NCI-H146 (cell line): ENCODE measurements at regions not wholly inside any gene's neighbourhood (a gene's known extent, or its start where the extent isn't known, plus 50 kb on each side); places are given as distances from the start of the nearest gene placed in this dataset.
A peak's percentile ranks its signal among the peaks of the same experiment; 100 is the strongest.

ENCODE experiments used
- DNase-seq: peaks from one replicate; lab custom pipeline; 2025; lab: John Stamatoyannopoulos, UW

DNA sequence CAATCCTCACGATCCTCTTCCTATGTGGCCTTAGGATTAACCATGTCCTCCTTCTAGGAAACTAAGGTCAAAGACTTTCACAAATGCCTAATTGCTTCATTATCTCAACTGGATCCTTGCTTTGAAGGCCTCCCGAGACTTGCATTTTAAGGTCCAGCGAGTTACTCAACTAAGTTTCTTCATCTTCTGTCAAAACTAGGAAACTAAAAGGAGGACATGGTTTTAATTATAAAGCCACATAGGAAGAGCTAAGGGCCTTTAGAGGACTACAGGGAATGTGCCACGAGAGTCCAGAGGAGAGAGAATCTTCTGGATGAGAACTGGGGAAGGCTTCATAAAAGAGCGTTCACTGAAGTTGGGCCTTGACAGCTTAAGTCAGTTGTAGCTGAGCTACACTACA lies 87.8 kb upstream of the LPP start:
- DNase-seq = no peak

DNA sequence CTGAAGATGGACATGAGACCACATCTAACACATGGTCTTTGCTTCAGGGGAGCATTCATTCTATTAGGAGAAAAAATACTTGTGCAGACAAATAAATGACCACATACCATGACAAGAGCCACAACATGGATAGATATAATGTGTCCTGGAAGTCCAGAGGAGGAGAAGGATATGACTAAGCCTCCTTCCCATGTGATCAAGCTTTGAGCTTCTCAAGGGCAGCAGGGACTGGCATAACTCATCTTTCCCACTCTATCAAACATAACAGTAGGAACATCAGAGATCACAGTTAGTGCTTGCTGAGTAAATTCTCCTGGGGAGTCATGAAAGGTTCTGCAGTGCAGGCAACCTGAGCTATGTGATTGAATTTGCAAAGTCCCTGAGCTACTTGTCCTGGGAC lies 86.0 kb upstream of the LPP start:
- DNase-seq = no peak

DNA sequence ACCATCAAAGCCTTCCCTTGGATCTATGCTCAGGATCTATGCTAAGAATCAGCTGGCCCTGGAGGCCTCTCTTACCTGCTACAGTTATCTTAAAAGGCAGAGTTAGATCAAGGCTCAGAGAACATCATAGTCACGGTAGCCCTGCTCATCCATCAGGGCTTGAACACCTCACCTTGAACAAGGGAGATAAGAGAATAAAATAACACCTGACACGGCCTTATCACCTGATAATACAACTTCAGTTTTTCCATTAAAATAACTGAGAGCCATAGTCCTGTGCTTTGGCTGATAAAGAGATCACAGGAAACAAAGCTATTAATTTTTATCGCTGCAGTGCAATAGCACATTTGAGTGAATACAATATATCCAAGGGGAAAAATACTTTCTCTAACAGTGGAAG lies 85.6 kb upstream of the LPP start:
- no peak for DNase-seq

DNA sequence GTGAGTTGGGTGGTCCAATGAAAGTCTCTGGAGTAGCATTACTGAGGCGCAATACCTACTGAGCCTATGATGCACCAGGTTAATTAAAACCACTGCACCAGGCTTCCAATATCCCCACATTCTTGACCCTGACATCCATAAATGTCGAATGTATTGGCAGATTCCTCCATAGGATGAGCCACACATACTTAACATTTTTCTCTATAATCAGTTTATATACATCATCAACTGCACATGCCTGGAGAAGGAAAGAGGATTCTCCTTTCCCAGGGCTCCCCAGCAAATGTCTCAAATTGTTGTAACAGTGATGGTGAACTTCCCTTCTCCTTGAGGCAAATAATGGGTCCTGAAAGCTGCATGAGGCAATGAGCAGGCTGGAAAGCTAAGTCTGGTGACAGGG lies 82.3 kb upstream of the LPP start:
- no peak for DNase-seq

DNA sequence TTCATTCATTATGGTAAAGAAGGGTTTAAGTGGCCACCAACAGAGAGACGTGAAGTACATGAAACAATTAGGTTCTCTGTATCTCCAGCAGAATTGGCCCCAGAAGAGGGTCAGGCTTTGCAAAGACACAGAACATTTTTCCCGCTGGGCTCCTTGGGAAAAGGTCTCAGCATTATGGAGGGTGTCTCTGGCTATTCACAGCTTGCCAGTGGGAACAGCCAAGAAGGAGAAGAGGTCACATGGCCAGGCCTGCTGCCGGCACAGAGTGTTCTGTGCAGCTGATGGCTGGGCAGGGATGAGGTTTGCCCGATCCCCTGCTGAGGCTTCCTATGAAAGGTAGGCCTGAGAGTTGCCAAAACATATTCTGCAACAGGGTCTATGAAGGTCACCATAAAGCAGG lies 77.8 kb upstream of the LPP start:
- DNase-seq = no peak

DNA sequence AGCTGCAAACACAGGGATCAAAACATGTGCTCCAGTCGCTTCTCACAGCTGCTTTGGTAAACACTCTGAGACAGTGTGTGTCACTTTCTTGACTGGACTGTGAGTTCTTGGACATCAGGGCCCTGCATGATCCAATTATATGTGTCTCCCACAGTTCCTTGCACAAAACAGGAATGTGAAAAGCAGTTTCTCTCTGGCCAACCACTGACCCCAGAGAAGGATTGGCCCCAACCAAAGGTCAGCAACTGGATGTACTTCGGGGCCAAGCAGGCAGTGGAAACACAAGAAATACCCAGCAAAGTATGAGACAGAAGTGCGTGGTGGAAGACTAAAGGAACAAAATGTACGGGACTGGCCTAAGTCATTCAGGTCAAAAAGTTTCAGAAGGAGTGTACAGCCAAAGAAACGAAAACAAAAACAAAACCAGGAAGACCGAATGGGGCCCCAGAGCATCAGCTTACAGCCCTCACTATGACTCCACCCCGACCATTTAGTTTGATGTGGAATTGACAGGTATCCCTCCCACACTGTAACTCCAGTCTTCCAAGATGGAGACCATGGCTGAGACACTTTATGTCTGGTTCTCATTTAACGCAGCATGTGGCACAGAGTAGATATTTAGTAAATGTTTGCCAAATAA lies 76.7 kb upstream of the LPP start:
- no peak for DNase-seq

DNA sequence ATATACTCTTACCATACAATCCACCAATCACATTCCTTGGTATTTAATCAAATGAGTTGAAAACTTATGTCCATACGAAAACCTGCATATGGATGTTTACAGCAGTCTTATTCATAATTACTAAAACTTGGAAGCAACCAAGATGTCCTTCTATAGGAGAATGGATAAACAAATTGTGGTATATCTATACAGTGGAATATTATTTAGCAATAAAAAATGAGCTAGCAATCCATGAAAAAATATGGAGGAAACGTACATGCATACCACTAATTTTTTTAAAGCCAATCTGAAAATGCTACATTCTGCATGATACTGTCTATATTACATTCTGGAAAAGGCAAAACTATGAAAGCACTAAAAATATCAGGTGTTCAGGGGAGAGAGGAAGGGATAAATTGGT lies 73.9 kb upstream of the LPP start:
- DNase-seq = no peak

DNA sequence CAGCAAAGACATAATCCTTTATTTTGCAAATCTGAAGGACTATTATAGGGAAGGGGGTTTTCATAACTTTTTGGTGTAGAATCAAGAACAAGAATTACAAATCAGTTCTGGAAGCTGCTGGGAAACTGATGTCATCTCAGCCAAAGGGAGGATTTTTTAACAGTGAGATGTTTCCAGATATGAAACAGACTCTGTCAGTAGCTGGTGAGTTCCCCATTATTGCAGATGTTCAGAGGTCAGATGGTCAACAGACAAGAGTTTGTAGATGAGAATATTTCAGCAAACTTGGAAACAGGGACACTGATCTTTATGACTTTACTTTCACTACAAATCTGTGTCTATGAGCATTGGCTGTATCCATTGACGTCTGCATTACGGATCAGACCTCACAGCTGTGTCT lies 71.9 kb upstream of the LPP start:
- no peak for DNase-seq

DNA sequence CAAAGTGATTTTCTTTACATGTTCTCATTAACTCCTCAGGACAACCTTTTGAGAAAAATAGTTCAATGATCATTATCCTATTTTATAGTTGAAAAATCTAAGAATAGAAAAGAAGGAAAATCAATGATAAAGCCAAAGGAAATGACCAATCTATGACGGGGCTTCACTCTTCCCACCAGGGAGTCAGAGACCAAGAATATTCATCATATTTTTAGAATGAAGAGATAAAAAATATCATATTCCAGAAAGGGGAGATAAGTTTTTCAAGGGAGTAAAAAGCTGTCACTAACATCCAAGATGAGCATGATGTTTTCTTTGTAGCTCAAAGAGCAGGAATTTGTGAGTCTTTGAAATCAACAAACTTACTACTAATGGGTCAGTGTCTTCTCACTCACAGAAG lies 71.5 kb upstream of the LPP start:
- no peak for DNase-seq

DNA sequence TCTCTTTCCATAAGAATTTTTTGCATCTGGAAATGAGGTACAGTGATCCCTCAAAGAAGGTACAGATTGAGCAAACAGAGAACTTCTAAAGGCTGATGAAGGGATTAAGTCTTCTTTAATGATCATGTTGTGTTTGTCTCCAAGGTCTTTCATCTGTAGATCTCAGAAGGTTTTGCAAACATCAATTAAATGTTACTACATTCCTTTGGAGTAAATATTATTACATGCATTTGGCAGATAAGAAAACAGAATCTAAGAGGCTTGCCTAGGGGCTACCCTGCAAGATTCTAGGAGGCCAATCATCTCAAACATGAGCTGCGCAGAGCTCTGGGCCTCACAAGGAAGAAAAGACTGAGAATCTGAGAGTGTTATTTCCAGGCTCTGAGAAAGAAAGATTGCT lies 70.9 kb upstream of the LPP start:
- DNase-seq = no peak

DNA sequence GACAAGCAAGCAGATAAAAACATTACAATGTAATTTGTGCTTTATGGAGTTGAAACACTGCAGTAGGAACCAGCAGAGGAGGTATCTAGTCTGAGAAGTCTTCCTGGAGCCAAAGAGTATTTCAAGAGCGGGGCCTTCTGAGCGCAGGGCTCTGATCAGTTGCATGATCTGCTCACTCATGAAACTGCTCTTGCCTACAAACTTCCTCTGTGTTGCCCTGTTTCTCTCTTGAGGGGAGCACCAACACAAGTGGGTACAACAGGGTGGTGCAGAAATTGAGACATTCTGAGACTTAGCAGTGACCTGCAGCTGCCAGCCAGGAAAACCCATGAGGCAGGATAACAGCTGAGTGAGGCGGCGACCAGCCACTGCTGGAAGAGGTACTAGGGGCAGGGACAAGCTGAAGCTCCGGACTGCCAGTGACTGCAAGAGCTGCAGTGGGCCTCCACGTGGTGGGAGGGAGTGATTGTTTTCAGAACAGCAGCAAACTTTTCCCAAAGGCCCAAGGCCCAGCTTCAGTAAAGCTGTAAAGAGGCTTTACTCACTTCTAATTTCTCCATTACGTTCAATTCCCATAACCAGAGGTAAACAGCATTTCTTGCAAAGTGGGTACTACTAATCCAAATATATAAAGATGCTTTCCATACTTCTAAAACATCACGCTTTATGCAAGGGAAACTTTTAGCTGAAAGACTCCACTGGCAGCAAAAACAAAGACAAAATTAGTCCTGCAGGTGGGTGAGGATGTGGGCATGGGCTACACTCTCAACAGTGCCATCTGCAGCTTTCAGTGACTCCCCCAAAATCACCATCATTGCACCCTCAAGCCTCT lies 69.0 kb upstream of the LPP start:
- no peak for DNase-seq

DNA sequence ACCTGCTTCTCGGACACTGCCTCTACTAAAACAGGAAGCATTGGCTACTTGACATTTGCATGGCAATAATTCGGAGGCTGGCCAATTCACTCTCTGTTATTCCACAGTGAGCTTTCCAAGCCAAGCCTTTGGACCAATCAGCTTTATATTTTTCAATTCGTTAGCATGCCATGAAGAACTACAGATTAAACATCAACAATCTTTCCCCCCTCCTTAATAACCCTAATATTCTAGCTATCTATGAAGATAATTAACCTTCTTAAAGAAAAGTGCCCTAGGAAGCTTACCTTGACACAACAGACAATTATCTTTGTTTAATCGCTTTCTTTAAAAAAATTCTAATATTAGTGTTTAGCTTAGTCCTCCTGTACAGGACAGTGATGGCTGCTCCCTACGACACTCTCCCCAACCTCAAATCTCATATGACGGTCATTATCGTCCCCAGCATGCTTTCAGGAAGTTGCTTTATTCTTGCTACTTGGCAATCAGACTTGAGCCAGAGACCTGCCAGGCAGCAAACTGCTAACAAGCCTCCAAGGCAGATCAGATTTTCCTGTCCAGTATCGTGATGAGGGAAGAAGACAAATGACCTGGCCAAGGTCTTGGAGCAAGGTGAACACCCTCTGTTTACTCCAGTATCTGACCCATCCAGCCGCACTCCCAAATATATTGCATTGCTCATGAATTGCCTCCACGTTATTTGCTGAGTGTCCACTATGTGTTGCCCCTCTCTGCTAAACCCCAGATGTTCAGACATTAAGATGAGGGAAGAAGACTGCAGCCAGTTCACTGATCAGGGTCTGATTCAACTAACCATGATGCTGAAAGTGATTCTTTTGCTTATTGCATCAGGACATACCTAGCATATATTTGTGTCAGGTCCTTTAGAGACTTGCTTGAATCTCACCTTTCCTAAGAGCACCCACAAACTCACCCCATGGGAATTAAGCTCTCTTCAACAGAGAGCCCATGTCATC lies 68.1 kb upstream of the LPP start:
- no peak for DNase-seq

DNA sequence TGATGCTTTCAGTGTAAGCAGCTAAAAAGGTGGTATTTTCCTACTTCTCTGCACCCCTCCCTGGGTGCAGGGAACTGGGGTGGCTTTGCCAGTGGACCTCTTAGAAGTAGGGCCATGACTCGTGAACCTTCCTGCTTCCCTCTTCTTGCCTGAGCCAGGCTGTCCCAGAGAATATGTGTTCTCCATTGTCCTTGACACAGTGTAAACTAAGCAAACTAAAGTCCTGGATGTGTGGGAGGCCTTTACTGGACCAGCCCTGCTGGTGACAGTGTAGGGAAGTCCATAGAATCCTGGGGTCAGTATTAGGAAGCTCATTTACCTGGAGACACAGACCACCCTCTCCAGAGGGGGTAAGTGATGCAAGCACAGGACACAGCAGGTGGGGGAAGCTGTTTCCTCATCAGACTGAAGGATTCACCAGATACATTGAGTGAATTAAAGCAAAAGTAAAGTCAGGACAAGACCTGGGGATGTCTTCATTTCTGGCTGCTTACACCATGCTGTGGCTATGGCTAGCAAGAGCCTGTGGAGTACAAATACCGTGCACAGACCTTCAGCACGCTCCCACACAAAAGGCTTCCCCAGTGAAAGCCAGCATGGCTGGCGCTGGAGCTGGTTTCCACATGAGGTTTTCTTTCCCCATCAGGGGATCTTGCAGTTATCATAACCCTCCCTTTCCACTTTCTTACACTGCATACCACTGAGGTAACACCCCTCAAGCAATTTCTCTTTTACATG lies 64.8 kb upstream of the LPP start:
- DNase-seq = no peak

DNA sequence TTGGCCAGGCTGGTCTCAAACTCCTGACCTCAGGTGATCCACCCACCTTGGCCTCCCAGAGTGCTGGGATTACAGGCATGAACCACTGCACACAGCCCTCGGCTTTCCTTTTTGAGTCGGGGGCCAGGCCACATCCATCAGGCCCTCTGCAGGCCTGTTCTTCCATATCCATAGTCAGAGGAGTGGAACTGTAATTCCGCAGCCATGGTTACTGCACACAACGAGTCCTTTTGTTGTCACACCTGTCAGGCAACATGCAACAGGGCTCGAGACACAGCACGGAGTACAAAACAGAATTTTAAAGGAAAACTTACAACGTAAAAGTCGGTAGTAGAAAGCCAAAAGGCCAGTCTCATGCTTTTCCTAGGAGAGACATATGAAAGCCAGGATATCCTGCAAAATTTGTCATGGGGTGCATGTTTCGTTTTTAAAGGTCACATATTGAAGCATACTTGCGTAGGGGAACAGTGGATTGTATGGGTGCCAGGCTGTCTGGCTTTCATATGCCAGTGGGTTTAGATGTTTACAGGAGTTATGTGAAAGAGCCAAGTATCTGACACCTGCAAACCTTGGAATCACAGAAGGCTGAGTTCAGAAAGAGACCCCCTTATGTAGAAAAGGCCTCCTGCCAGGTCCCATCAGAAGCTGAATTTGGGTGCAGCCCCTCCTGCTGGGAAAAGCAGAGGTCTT lies 63.2 kb upstream of the LPP start:
- DNase-seq = peak; percentile 49

DNA sequence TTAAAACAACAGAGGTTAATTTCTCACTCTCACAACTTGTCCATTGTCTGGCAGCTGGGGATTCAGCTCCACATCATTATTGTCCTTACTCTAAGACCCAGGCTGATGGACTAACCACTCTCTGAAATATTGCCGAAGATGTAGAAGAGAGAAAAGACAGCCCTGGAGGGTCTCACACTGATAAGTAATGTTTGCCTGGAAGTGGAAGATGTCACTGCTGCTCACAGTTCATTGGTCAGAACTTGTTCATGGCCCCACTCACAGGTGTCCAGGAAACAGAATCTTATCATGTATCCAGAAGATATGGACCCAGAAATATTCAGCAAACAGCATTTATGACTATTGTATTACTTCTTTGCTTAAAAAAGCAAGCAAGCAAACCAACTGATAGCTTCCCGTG lies 62.2 kb upstream of the LPP start:
- no peak for DNase-seq

DNA sequence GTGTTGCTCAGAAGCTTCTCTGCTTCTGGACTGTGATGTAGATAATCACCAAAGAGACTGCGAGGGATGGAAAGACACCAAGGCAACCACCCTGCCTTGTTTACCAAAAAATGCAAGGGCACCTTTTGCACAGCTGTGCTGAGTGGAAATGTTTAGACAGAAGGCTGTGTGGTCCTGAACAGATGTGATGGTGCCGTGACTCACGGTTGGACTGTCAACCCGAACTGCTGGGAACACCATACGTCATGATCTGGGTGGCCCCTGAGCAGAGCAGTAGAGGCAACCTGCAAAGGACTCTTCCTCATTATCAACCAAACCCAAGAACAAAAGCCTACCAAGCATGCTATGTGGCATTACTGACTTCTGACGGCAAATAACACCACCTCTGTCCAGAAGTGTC lies 61.3 kb upstream of the LPP start:
- no peak for DNase-seq

DNA sequence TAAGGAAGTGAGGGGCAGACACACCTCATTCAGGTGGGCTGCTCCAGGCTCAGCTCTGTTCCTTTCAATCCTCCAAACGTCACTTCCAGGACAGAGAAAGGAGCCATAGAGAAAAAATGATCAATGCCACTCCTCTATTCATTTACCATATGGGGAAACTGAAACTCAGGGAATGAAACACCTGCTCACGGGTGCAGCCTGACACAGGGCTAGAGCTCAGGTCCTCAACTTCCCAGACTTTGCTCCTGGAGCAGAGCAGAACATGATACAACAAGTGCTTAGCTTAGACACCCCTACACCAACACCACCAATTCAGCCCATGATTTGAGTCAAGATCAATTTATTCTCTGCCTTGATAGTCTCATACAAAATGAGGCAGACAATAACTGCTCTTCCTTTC lies 58.5 kb upstream of the LPP start:
- no peak for DNase-seq

DNA sequence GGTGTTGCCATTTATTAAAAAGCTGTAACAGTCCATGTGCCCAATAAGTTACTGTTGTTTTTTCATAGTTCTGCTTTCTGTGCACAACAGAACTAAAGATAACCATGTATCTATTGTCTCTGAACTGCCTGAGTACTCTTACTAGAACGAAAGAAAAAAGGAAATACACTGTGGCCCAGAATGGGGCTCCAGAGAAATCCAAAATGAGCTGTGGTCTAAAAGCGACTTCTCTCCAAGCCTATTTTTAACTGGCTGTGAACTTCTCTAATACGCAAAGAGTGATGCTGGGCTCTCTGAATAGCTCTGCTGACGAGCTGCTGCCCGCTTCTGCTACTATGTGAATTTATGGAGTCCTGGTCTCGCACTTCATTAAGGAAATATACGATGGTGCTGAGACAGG lies 56.2 kb upstream of the LPP start:
- no peak for DNase-seq

DNA sequence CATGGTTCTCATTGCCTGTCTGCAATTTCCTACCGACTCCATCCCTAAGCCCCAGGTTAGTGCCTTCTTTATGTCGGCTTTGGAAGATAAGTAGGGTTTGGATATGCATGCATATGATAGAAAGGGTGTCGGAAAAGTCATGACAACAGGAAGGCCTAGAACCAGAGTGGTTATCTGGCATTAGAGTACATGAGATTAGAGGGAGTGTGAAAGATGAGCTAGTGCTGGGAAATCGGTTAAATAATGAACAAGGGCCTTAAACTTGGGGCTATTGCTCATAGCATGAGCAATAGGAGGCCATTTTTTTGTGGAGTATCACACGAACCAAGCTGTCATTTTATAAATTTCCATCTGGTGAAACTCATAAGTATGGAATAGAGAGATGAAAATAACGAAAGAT lies 54.0 kb upstream of the LPP start:
- DNase-seq = no peak

DNA sequence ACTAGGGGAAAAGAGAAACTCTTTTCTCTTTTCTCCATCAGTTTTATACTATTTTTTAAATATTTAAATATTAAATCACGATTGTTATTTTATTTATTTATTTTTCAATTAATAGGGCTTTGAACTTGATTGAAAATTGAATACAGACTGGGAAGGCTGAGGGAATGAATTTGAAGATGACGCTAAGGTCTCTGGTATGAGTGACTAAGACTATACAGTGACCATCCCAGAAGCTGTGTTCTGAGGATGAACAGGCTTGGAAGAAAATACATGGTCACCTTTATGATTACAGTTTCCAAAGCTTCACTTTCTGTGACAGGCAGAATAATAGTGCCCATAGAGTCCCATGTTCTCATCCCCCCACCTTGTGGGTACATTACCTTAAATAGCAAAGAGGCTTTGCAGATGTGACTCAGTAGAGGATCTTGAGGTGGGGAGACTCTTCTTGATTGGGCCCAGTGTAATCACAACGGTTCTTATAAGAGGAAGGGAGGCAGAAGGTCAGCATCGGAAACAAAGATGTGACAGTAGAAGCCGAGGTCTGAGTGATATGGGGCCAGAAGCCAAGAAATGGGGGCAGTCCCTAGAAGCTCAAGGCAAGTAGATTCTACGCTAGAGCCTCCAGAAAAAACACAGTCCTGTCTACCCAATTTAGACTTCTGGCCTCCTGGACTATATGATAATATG lies 51.0 kb upstream of the LPP start:
- no peak for DNase-seq

DNA sequence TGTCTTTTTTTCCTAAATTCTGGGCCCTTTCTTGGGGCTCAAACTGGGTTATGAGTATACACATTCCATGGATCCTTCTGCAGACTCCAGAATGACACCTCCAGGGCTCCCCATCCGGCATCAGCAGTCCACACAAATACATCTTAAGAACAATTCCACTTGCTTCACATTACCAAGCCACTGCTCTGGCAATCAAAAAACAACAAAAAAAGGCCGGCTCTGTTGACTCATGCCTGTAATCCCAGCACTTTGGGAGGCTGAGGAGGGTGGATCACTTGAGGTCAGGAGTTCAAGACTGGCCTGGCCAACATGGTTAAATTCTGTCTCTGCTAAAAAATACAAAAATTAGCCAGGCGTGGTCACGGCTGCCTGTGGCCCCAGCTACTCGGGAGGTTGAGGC lies 49.9 kb upstream of the LPP start:
- DNase-seq = no peak
